OCI-LY3 (cell line): ENCODE measurements at regions not wholly inside any gene's neighbourhood (a gene's known extent, or its start where the extent isn't known, plus 50 kb on each side); places are given as distances from the start of the nearest gene placed in this dataset.

Experiments
- H2AFZ ChIP-seq: fragments of 200-600, 300-600 bp; shearing (Covaris generic); 2 replicates; pipeline ENCODE4 v1.6.0; 2014; ENCODE audit warnings: antibody characterized with exemption, low read depth, low read length
- H3K27ac ChIP-seq: fragments of 200-600, 300-600 bp; sonication (generic); 2 replicates; pipeline ENCODE4 v1.5.1; 2014; ENCODE audit warnings: mild to moderate bottlenecking, low read length, moderate library complexity, mixed read lengths
- H3K27me3 ChIP-seq: fragments of 200-600, 300-600 bp; sonication (generic); 2 replicates; pipeline ENCODE4 v1.6.1; 2014; ENCODE audit warnings: low read depth, low read length, mixed read lengths
- H3K36me3 ChIP-seq: fragments of 200-600, 300-600 bp; sonication (generic); replicated peaks from 2 replicates; pipeline ENCODE3; 2014; ENCODE audit warnings: low read depth, low read length, mixed read lengths
- H3K4me1 ChIP-seq: fragments of 300-600, 200-600 bp; sonication (generic); 2 replicates; pipeline ENCODE4 v1.6.1; 2014; ENCODE audit warnings: low read length, mixed read lengths
- H3K4me2 ChIP-seq: fragments of 200-600, 300-600 bp; sonication (generic); 2 replicates; pipeline ENCODE4 v1.6.1; 2014; ENCODE audit warnings: low read length, mixed read lengths
- H3K4me3 ChIP-seq: fragments of 300-600, 200-600 bp; sonication (generic); 2 replicates; pipeline ENCODE4 v1.5.1; 2014; ENCODE audit warnings: antibody characterized with exemption, mild to moderate bottlenecking, low read length, moderate library complexity
- H3K79me2 ChIP-seq: fragments of 300-600, 200-600 bp; shearing (Covaris generic); 2 replicates; pipeline ENCODE4 v1.6.1; 2014; ENCODE audit warnings: mild to moderate bottlenecking, low read length, mixed read lengths
- H3K9ac ChIP-seq: fragments of 300-600, 200-600 bp; shearing (Covaris generic); 2 replicates; pipeline ENCODE4 v1.6.0; 2014; ENCODE audit warnings: mild to moderate bottlenecking, low read length, moderate library complexity
- H3K9me3 ChIP-seq: fragments of 200-600, 300-600 bp; shearing (Covaris generic); 2 replicates; pipeline ENCODE4 v1.6.1; 2014; ENCODE audit warnings: low read length, mixed read lengths; ENCODE audit not compliant: insufficient read depth
- H4K20me1 ChIP-seq: fragments of 200-600, 300-600 bp; sonication (generic); 2 replicates; pipeline ENCODE4 v1.6.1; 2016; ENCODE audit warnings: low read length, mixed read lengths; ENCODE audit not compliant: insufficient read depth
- CTCF ChIP-seq: fragments of 200-600, 300-600 bp; sonication (generic); IDR thresholded peaks from 2 replicates; pipeline ENCODE4 v1.5.1; 2014; ENCODE audit warnings: antibody characterized with exemption, low read length, low read depth
- EZH2phosphoT487 ChIP-seq: fragments of 200-600 bp; shearing (Covaris generic); IDR thresholded peaks from 2 replicates; pipeline ENCODE4 v1.6.1; 2018; ENCODE audit warnings: antibody characterized with exemption, mixed run types, low read depth

DNA sequence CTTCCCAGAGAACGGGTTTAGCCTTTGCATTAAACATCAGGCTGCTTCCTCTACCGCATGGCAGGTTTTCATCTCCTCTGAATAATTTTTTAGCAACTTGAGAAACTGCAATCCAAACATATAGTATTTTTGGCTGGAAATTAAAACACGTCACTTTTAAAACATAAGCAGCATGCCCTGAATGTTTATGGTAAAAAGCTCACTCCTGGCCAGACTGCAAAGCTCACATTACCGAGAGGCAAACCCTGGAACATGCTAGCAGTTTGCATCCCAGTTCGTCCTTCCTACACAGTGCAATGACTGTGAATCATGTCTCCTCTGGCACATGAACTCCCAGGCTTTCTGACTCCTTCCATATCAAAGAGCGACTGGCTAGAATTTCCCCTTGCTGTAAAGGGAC lies 312.3 kb downstream of the RRAGC start:
- Histone ChIP-seq H3K27ac (no peak overlapping the region), H3K9ac (no peak overlapping the region), H3K4me2 (no peak overlapping the region), H3K4me1 (no peaks in the 10 kb centered on the region), H3K36me3 (no peaks in the 10 kb centered on the region), H3K27me3 (peaks cover 7% of the 10 kb centered on the region; the same call in 1 of the 2 replicates), H4K20me1 (no peaks in the 10 kb centered on the region), H3K79me2 (no peaks in the 10 kb centered on the region), H2AFZ (no peak overlapping the region), H3K4me3 (no peak overlapping the region), H3K9me3 (no peaks in the 10 kb centered on the region)
- no peak for TF ChIP-seq EZH2phosphoT487

GRCh38 chr1:38546636-38547035 lies 312.9 kb downstream of the RRAGC start:
- Histone ChIP-seq H3K9ac (no peak overlapping the region), H3K36me3 (no peaks in the 10 kb centered on the region), H3K27me3 (peaks cover 7% of the 10 kb centered on the region; the same call in 1 of the 2 replicates), H3K4me1 (no peaks in the 10 kb centered on the region), H4K20me1 (no peaks in the 10 kb centered on the region), H2AFZ (no peak overlapping the region), H3K4me3 (no peak overlapping the region), H3K79me2 (no peaks in the 10 kb centered on the region), H3K4me2 (no peak overlapping the region), H3K9me3 (no peaks in the 10 kb centered on the region), H3K27ac (no peak overlapping the region)
- no peak for TF ChIP-seq CTCF
- TF ChIP-seq EZH2phosphoT487, result no peak

GRCh38 chr1:38541223-38541622 lies 318.3 kb downstream of the RRAGC start:
- Histone ChIP-seq H3K36me3 (no peaks in the 10 kb centered on the region), H4K20me1 (no peaks in the 10 kb centered on the region), H2AFZ (no peak overlapping the region), H3K4me1 (peaks cover 14% of the 10 kb centered on the region), H3K4me2 (no peak overlapping the region), H3K9ac (no peak overlapping the region), H3K9me3 (no peaks in the 10 kb centered on the region), H3K27me3 (no peaks in the 10 kb centered on the region), H3K4me3 (no peak overlapping the region), H3K27ac (no peak overlapping the region), H3K79me2 (no peaks in the 10 kb centered on the region)
- TF ChIP-seq CTCF, result no peak
- no peak for TF ChIP-seq EZH2phosphoT487

DNA sequence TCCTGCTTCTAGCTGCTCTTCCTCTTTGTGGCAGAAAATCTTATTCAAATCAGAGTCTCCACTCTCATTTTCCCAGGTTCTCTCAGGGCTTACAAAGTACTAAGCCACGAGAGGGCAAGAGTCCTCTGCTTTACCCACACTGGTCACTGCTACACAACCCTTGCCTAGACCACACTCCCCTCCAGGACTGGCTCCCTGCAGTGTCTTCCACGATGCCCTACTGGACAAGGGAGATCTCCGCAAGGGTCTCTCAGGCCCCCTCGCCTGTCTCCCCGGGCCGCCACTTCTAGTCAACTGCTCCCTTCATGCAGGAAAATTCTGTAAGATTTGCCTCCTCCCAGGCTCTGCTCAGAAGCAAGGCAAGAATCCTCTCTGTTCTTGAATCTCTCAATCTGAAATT lies 319.6 kb downstream of the RRAGC start:
- H3K79me2 ChIP-seq, result no peaks in the 10 kb centered on the region
- H3K4me1 ChIP-seq, result peaks cover 14% of the 10 kb centered on the region
- H3K36me3 ChIP-seq, result no peaks in the 10 kb centered on the region
- no peak overlapping the region for H3K27ac ChIP-seq
- H3K4me2 ChIP-seq, result peak overlapping the region; percentile 32
- no peak; the same call in 1 of the 2 replicates for TF ChIP-seq CTCF
- TF ChIP-seq EZH2phosphoT487, result no peak
- no peaks in the 10 kb centered on the region for H4K20me1 ChIP-seq
- H3K27me3 ChIP-seq, result no peaks in the 10 kb centered on the region
- no peak overlapping the region for H3K9ac ChIP-seq
- H3K9me3 ChIP-seq, result no peaks in the 10 kb centered on the region
- H2AFZ ChIP-seq, result 0 out of 2 replicates have a peak overlapping the region, but pooled peaks have one; percentile 17
- H3K4me3 ChIP-seq, result peak overlapping the region; percentile 28; the same call in 1 of the 2 replicates
